H7 (cell line): ENCODE measurements at regions not wholly inside any gene's neighbourhood (a gene's known extent, or its start where the extent isn't known, plus 50 kb on each side); places are given as distances from the start of the nearest gene placed in this dataset.
"Not testable (repeated sequence)": the region's sequence is repeated elsewhere in the genome, so short reads cannot be mapped to it uniquely, and the experiment has no call there.

Experiments
- DNase-seq: peaks from one replicate; pipeline ENCODE4 v3.0.0; 2012
- H3K27me3 ChIP-seq: 2 replicates; pipeline ENCODE4 v1.6.0; 2011; ENCODE audit warnings: mild to moderate bottlenecking, low read length; ENCODE audit not compliant: control insufficient read depth, insufficient read depth
- H3K36me3 ChIP-seq: replicated peaks from 2 replicates; pipeline ENCODE4 v1.5.1; 2011; ENCODE audit warnings: low read length; ENCODE audit not compliant: control insufficient read depth, insufficient read depth
- H3K4me3 ChIP-seq: 2 replicates; pipeline ENCODE4 v1.5.1; 2011; ENCODE audit warnings: low read depth, mild to moderate bottlenecking, control low read depth, low read length, moderate library complexity; ENCODE audit not compliant: insufficient read depth

GRCh38 chr11:19642185-19643158 lies 70.2 kb upstream of the NAV2 start:
- no peak for DNase-seq
- Histone ChIP-seq H3K27me3 (no peaks in the 10 kb centered on the region), H3K36me3 (no peaks in the 10 kb centered on the region), H3K4me3 (no peak overlapping the region)

- no peaks in the 10 kb centered on the region for H3K27me3 ChIP-seq
Observed at GRCh38 chr11:19639603-19640105, 73.0 kb upstream of the NAV2 start.

DNA sequence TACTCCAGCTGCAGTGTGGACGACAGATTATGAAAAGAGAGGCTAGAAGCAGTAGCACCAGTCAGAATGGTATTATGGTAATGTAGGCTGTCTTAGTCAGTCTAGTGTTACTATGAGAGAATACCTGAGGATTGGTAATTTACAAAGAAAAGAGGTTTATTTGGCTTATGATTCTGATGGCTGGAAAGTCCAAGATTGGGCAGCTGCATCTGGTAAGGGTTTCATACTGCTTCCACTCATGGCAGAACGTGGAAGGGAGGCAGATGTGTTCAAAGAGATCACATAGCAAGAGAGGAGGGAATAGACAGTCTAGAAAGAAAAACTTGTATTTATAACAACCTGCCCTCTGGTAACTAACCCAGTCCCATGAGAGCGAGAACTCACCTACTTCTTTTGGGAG lies 77.3 kb upstream of the NAV2 start:
- no peaks in the 10 kb centered on the region for H3K36me3 ChIP-seq
- no peak overlapping the region for H3K4me3 ChIP-seq
- DNase-seq, result no peak
- no peaks in the 10 kb centered on the region for H3K27me3 ChIP-seq

More at GRCh38 chr11:19639603-19640105, 73.0 kb upstream of the NAV2 start:
- Histone ChIP-seq H3K36me3 (no peaks in the 10 kb centered on the region), H3K4me3 (no peak overlapping the region)
- DNase-seq, result no peak

DNA sequence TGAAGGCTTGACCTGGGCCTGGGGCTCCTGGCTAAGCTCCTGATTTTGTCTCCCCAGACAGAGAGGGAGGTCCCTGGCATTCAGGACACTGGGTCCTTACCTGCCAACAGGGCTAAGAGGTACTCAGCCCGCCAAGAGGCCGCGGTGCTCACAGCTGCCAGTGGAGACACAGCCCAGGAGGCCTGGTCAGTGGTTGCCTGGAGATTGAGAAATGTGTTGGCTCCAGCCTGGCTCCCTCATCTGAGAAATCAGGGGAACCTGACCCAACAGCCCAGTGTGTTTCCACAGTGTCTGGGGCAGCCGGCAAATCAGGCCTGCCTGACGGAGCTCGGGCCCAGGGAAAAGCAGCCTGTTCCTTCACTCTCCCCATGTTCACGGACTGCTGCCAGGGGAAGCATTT lies 79.4 kb upstream of the NAV2 start:
- Histone ChIP-seq H3K36me3 (no peaks in the 10 kb centered on the region), H3K27me3 (no peaks in the 10 kb centered on the region), H3K4me3 (no peak overlapping the region)
- DNase-seq, result no peak

DNA sequence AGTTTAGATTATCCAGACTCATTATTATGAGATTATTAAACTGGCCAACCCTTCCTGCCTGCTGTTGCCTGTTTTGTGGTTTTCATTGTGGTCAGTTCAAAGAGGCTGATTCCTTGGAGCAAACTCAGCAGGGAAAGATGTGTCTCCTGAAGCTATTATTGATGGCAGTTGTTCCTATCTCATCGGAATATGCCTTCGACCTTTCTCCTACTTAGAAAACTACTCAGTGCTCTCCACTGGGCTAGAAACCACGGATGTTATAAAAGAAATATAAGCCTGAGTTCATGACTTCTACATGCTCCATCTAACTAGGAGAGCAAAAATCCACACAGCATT lies 80.2 kb upstream of the NAV2 start:
- Histone ChIP-seq H3K4me3 (no peak overlapping the region), H3K27me3 (no peaks in the 10 kb centered on the region), H3K36me3 (no peaks in the 10 kb centered on the region)
- DNase-seq, result no peak

DNA sequence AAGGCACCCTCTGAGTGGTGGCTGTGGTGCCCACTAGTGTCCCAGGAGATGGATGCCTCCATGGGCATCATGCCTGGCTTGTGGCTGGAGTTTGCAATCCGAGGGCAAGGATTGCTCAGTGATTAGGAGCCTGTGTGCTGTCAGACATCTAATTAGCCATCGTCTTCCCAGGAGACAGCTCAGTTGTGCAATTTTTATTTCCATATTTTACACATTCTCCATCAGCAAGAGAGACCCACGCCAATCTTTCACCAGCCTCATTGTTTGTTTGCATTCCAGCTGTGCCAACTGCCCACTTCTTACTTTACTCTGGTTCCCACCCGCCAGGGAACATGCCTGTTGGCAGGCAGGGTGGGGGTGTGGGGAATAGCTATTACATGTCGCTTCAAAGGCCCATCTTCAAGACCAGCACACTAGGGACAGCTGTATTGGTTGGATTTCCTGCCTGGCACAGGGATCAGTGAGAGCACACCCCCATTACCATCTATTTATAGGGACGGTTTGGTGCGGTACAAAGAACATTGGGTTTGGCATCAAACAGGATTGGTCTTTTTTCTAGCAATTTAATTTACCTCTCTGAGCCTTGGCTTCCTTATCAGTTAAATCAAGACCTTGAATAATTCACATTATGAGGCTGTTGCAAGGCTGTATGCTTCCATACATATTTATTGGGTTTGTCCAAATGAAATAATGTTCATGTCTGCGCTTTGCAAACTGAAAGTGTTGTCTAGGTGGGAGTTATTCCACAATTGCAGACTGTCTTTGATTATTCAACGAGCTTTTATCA lies 80.7 kb upstream of the NAV2 start:
- Histone ChIP-seq H3K27me3 (no peaks in the 10 kb centered on the region), H3K4me3 (no peak overlapping the region), H3K36me3 (no peaks in the 10 kb centered on the region)
- DNase-seq, result no peak

- Histone ChIP-seq H3K27me3 (no peaks in the 10 kb centered on the region), H3K4me3 (no peak overlapping the region), H3K36me3 (no peaks in the 10 kb centered on the region)
- no peak for DNase-seq
Observed at GRCh38 chr11:19628018-19628417, 84.6 kb upstream of the NAV2 start.

DNA sequence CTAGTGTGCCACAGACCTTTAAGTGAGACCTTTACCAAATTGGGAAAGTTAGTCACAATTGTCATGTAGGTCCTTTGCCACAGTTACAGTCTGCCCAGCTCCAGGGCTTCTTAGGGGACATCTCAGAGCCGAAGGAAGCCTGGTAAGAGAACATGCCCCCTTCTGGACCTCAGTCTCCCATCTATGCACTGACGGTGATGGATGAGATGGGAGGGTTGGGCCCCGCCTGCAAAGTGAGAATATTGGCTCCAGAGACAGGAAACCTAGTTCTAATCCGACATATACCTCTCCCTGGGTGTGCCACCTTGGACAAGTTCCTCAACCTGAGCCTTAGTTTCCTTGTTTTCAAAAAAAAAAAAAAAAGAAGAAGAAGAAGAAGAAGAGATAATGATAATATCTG lies 85.1 kb upstream of the NAV2 start:
- no peaks in the 10 kb centered on the region for H3K27me3 ChIP-seq
- DNase-seq, result no peak
- no peaks in the 10 kb centered on the region for H3K36me3 ChIP-seq
- no peak overlapping the region for H3K4me3 ChIP-seq

GRCh38 chr11:19625438-19625837 lies 87.2 kb upstream of the NAV2 start:
- Histone ChIP-seq H3K27me3 (no peaks in the 10 kb centered on the region), H3K36me3 (no peaks in the 10 kb centered on the region), H3K4me3 (no peak overlapping the region)
- DNase-seq, result no peak

DNA sequence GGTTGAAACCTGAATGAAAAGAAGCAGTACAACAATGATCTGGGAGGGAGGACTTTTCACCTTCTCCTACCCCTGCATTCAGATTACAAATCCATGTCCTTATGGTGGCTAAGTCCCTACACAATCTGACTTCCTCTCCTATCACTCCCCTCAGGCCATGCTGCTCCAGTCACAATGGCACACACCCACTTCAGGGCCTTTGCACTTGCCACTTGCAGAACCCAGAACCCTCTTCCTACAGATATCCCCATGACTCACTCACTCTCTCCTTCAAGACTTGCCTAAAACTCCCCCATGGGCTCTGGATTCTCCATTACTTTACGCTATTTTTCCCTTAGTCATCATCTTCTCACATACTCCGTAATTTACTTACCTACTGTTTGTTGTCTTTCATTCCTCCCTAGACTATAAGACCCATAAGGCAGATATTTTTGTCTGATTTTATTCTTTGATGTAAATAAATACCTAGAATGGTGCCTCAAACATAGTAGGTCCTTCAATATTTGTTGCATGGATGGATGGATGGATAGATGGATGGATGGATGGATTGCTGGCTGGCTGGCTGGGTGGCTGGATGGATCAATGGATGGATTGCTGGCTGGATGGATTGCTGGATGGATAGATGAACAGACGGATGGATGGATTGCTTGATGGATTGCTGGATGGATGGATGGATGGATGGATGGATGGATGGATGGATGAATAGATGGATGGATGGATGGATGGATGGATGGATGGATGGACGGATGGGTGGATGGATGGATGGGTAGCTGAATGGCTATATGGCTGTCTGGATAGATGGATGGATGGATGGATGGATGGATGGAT lies 94.7 kb upstream of the NAV2 start:
- H3K27me3 ChIP-seq, result no peaks in the 10 kb centered on the region
- H3K4me3 ChIP-seq, result no peak overlapping the region
- H3K36me3 ChIP-seq, result no peaks in the 10 kb centered on the region
- no peak for DNase-seq

GRCh38 chr11:19615341-19616183 lies 97.1 kb upstream of the NAV2 start:
- Histone ChIP-seq H3K36me3 (no peaks in the 10 kb centered on the region), H3K4me3 (no peak overlapping the region), H3K27me3 (no peaks in the 10 kb centered on the region)
- no peak for DNase-seq

DNA sequence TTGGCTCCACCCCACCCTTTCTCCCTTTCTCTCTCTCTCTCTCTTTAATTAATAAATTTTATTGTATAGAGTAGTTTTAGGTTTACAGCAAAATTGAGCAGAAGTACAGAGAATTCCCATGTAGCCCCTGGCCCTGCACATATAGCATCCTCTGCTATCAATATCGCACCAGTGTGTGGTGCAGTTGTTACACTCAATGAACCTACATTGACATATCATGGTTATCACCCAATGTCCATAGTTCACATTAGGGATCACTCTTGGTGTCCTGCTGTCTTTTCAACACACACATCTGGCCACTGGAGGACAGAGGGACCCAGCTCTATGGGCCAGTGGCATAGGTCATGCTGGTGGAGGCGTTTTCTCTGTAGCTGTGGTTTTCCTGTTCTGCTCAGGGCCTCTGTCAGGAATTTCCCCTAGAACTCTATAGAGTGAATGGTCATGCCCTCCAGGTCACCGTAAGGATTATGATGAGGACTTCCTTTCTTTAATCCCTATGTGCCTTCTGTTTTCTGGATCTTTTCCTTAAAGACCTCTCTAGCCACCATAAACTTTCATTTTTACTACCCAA lies 98.2 kb upstream of the NAV2 start:
- no peaks in the 10 kb centered on the region for H3K36me3 ChIP-seq
- H3K27me3 ChIP-seq, result no peaks in the 10 kb centered on the region
- no peak for DNase-seq
- no peak overlapping the region for H3K4me3 ChIP-seq

DNA sequence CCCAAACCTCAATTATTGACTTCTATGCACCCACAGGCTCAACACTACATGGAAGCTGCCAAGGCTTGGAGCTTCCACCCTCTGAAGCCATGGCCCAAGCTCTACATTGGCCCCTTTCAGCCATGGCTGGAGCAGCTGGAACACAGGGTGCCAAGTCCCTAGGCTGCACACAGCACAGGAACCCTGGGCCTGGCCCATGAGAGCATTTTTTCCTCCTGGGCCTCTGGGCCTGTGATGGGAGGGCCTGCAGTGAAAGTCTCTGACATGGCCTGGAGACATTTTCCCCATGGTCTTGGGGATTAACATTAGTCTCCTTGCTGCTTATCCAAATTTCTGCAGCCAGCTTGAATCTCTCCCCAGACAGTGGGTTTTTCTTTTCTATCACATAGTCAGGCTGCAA lies 100.6 kb upstream of the NAV2 start:
- H3K27me3 ChIP-seq, DNase-seq, H3K36me3 ChIP-seq, H3K4me3 ChIP-seq: not testable (repeated sequence)
